Neural cell (in vitro differentiated cells): ENCODE measurements at regions not wholly inside any gene's neighbourhood (a gene's known extent, or its start where the extent isn't known, plus 50 kb on each side); places are given as distances from the start of the nearest gene placed in this dataset.

ENCODE experiments used
- CTCF ChIP-seq: fragments of 450-650 bp; IDR thresholded peaks from 2 replicates; pipeline ENCODE4 v1.5.1; 2014; ENCODE audit warnings: antibody characterized with exemption, mild to moderate bottlenecking, moderate library complexity; ENCODE audit not compliant: poor library complexity, severe bottlenecking
- EP300 ChIP-seq: fragments of 450-650 bp; conservative IDR thresholded peaks from 2 replicates; pipeline ENCODE4 v1.6.1; 2014; ENCODE audit warnings: antibody characterized with exemption, mild to moderate bottlenecking, moderate library complexity; ENCODE audit not compliant: poor library complexity, severe bottlenecking
- EZH2 ChIP-seq: fragments of 200-600, 300-800 bp; shearing (Covaris generic), sonication (generic); IDR thresholded peaks from 2 replicates; pipeline ENCODE4 v1.6.1; 2014; ENCODE audit warnings: antibody characterized with exemption, low read length, borderline replicate concordance, mild to moderate bottlenecking; ENCODE audit not compliant: insufficient read depth, poor library complexity, severe bottlenecking
- POLR2AphosphoS5 ChIP-seq: IDR thresholded peaks from 2 replicates; pipeline ENCODE4 v1.6.1; 2012
- RAD21 ChIP-seq: fragments of 450-650 bp; conservative IDR thresholded peaks from 2 replicates; pipeline ENCODE4 v1.6.1; 2014; ENCODE audit warnings: antibody characterized with exemption, mild to moderate bottlenecking, moderate library complexity
- REST ChIP-seq: IDR thresholded peaks from 2 replicates; pipeline ENCODE4 v1.6.1; 2012; ENCODE audit warnings: borderline replicate concordance
- SMC3 ChIP-seq: fragments of 450-650 bp; conservative IDR thresholded peaks from 2 replicates; pipeline ENCODE4 v1.6.1; 2014; ENCODE audit warnings: antibody characterized with exemption, mild to moderate bottlenecking, moderate library complexity; ENCODE audit not compliant: poor library complexity
- TAF1 ChIP-seq: IDR thresholded peaks from 2 replicates; pipeline ENCODE4 v1.6.1; 2012; ENCODE audit warnings: low read depth

- TF ChIP-seq EP300 (no peak), CTCF (no peak), POLR2AphosphoS5 (no peak), RAD21 (no peak), REST (no peak), EZH2 (no peak), TAF1 (no peak), SMC3 (no peak)
Observed at GRCh38 chr22:34971456-34971855, 94.5 kb upstream of the ISX start.
